Trophoblast cell (in vitro differentiated cells and primary cell): ENCODE measurements at regions not wholly inside any gene's neighbourhood (a gene's known extent, or its start where the extent isn't known, plus 50 kb on each side); places are given as distances from the start of the nearest gene placed in this dataset.

Experiments
- DNase-seq, 2 donors: peaks; one replicate each; pipeline ENCODE4 v3.0.0-alpha.2; 2016
- H2AFZ ChIP-seq: 2 replicates; pipeline ENCODE4 v1.6.1; 2013; ENCODE audit warnings: low read length, moderate library complexity, mild to moderate bottlenecking; ENCODE audit not compliant: insufficient read depth, poor library complexity
- H2AK5ac ChIP-seq: 2 replicates; pipeline ENCODE4 v1.6.1; 2013; ENCODE audit warnings: mild to moderate bottlenecking, low read length
- H2BK120ac ChIP-seq: 2 replicates; pipeline ENCODE4 v1.6.1; 2013; ENCODE audit warnings: low read length, mild to moderate bottlenecking, moderate library complexity; ENCODE audit not compliant: insufficient read depth, poor library complexity
- H2BK12ac ChIP-seq: 2 replicates; pipeline ENCODE4 v1.6.1; 2013; ENCODE audit warnings: mild to moderate bottlenecking, low read length, moderate library complexity
- H2BK5ac ChIP-seq: 2 replicates; pipeline ENCODE4 v1.6.1; 2013; ENCODE audit warnings: low read length, low read depth, moderate library complexity, mild to moderate bottlenecking; ENCODE audit not compliant: poor library complexity
- H3K14ac ChIP-seq: 2 replicates; pipeline ENCODE4 v1.6.1; 2013; ENCODE audit warnings: mild to moderate bottlenecking, low read length
- H3K18ac ChIP-seq: 2 replicates; pipeline ENCODE4 v1.6.1; 2013; ENCODE audit warnings: mild to moderate bottlenecking, low read length
- H3K23ac ChIP-seq: 2 replicates; pipeline ENCODE4 v1.6.1; 2013; ENCODE audit warnings: low read length
- H3K27ac ChIP-seq: 2 replicates; pipeline ENCODE4 v1.5.1; 2013; ENCODE audit warnings: low read depth, mild to moderate bottlenecking, inconsistent platforms, low read length, moderate library complexity
- H3K27me3 ChIP-seq: 2 replicates; pipeline ENCODE4 v1.6.1; 2013; ENCODE audit warnings: inconsistent platforms, mild to moderate bottlenecking, low read length, moderate library complexity; ENCODE audit not compliant: insufficient read depth
- H3K36me3 ChIP-seq, 2 experiments: 1 replicate in 1 of 2; 2 replicates in 1 of 2; pipeline ENCODE4 v1.6.1; 2013; ENCODE audit warnings: low read length in 2 of 2, mild to moderate bottlenecking in 2 of 2, moderate library complexity in 1 of 2; ENCODE audit not compliant: insufficient read depth in 2 of 2, control insufficient read depth in 1 of 2
- H3K4ac ChIP-seq: 2 replicates; pipeline ENCODE4 v1.6.1; 2013; ENCODE audit warnings: low read depth, mild to moderate bottlenecking, low read length, moderate library complexity
- H3K4me1 ChIP-seq, 2 experiments: 1 replicate in 1 of 2; 2 replicates in 1 of 2; pipeline ENCODE4 v1.6.1; 2013; ENCODE audit warnings: low read length in 2 of 2, mild to moderate bottlenecking in 2 of 2, moderate library complexity in 1 of 2; ENCODE audit not compliant: insufficient read depth in 2 of 2, control insufficient read depth in 1 of 2
- H3K4me2 ChIP-seq: 2 replicates; pipeline ENCODE4 v1.6.1; 2013; ENCODE audit warnings: inconsistent platforms, mild to moderate bottlenecking, low read length, moderate library complexity
- H3K4me3 ChIP-seq: 2 replicates; pipeline ENCODE4 v1.5.1; 2013; ENCODE audit warnings: mild to moderate bottlenecking, low read depth, low read length, inconsistent platforms
- H3K79me1 ChIP-seq: one replicate; pipeline ENCODE4 v1.6.1; 2013; ENCODE audit warnings: low read length
- H3K79me2 ChIP-seq: 2 replicates; pipeline ENCODE4 v1.6.1; 2013; ENCODE audit warnings: low read length, mild to moderate bottlenecking; ENCODE audit not compliant: control insufficient read depth, insufficient read depth, poor library complexity
- H3K9ac ChIP-seq: 2 replicates; pipeline ENCODE4 v1.6.1; 2013; ENCODE audit warnings: mild to moderate bottlenecking, low read length
- H3K9me3 ChIP-seq: 2 replicates; pipeline ENCODE4 v1.6.1; 2013; ENCODE audit warnings: low read depth, mild to moderate bottlenecking, control low read depth, inconsistent platforms, low read length; ENCODE audit not compliant: insufficient read depth
- H4K12ac ChIP-seq: 2 replicates; pipeline ENCODE4 v1.6.1; 2013; ENCODE audit warnings: low read depth, mild to moderate bottlenecking, low read length, moderate library complexity
- H4K8ac ChIP-seq: 2 replicates; pipeline ENCODE4 v1.6.1; 2013; ENCODE audit warnings: low read depth, mild to moderate bottlenecking, low read length, moderate library complexity
- H4K91ac ChIP-seq: one replicate; pipeline ENCODE4 v1.6.1; 2013; ENCODE audit warnings: low read depth, mild to moderate bottlenecking, low read length, moderate library complexity
- WGBS: extraction: QIAGEN DNeasy Blood & Tissue Kit; methylation state at CpG from one replicate; pipeline ENCODE4 v1.1.7; 2013; ENCODE audit warnings: missing lambda C conversion rate; ENCODE audit not compliant: insufficient read length, insufficient coverage; ENCODE audit errors: extremely low coverage; 5-methylcytosine and 5-hydroxymethylcytosine counted together

DNA sequence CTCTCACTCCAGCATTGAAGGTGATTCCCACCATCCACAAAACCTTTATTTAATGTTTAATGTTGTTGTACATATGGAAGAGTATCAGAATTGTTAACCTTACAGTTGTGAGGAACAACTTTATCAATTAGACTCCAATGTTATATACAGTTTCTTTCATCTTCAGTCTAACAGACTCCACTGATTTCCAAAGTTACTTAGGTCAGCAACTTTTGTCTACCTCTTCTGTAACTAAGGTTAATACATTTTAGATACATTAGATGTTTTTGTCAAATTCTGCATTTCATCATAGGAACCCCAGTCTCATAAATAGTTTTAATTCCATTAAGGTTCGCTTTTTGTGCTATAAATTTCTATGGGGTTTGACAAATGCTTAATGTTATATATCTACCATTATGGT lies 223.9 kb upstream of the POM121L12 start:
- Histone ChIP-seq H4K91ac (no peak overlapping the region), H2BK120ac (no peak overlapping the region), H3K4me2 (no peak overlapping the region), H3K18ac (no peak overlapping the region), H2BK5ac (no peak overlapping the region), H4K12ac (no peak overlapping the region), H3K4ac (no peak overlapping the region), H3K27me3 (no peaks in the 10 kb centered on the region), H3K36me3 (no peaks in the 10 kb centered on the region), H3K23ac (no peak overlapping the region), H3K4me1 (no peaks in the 10 kb centered on the region), H2BK12ac (no peak overlapping the region), H3K79me2 (no peaks in the 10 kb centered on the region), H4K8ac (no peak overlapping the region), H2AK5ac (no peak overlapping the region), H2AFZ (no peak overlapping the region), H3K14ac (no peak overlapping the region), H3K79me1 (no peaks in the 10 kb centered on the region), H3K27ac (no peak overlapping the region), H3K9ac (no peak overlapping the region), H3K9me3 (no peaks in the 10 kb centered on the region), H3K4me3 (no peak overlapping the region)
- no CpG with 5 or more reads among the region's 1 CpG for WGBS
- DNase-seq: no peak

DNA sequence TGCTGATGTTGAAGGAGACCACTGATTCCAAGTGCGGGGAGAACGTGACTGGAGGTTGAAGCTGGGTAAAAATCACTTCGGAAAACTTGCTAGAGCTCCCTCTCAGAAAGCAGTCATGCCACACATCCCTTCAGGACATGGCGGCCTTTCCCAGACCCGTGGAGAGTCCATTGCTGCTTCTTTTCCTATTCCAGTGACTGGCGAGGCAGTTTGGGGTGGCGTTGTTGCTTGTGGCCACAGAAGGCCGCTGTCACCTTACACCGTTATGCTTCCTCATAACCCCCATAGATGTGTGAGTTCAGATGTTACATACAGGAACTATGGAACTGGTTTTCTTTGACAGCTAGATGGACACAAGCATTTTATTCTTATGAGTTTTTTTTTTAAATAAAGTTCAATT lies 235.6 kb upstream of the POM121L12 start:
- Histone ChIP-seq H3K4me1 (no peaks in the 10 kb centered on the region), H3K9me3 (no peaks in the 10 kb centered on the region), H2BK120ac (no peak overlapping the region), H3K27ac (no peak overlapping the region), H3K23ac (no peak overlapping the region), H3K4me3 (no peak overlapping the region), H3K4ac (no peak overlapping the region), H2AFZ (no peak overlapping the region), H2AK5ac (no peak overlapping the region), H4K12ac (no peak overlapping the region), H3K4me2 (no peak overlapping the region), H2BK12ac (no peak overlapping the region), H2BK5ac (no peak overlapping the region), H3K79me1 (no peaks in the 10 kb centered on the region), H4K91ac (no peak overlapping the region), H3K36me3 (no peaks in the 10 kb centered on the region), H3K9ac (no peak overlapping the region), H3K27me3 (no peaks in the 10 kb centered on the region), H3K14ac (no peak overlapping the region), H3K18ac (no peak overlapping the region), H4K8ac (no peak overlapping the region), H3K79me2 (no peaks in the 10 kb centered on the region)
- WGBS: no CpG with 5 or more reads among the region's 9 CpGs
- DNase-seq: no peak

DNA sequence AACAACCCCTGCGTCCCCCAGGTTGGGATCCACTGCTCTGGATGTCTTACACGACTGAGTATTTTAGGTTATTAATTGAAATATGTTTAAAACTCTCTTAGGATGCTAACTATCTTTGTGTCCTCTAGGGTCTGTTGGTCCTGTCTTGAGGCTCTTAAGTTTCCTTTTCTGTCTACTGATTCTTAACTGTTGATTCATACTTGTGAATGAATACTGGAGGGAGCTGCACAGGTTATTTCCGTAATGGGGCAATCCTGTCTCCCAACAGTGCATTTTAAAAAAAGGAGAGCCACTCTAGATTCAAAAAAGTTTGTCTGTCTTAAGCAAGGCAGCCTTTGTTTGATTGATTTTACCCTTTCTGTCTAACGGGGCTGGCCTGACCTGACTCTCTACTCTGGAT lies 237.6 kb upstream of the POM121L12 start:
- no peaks in the 10 kb centered on the region for H3K4me1 ChIP-seq
- H3K14ac ChIP-seq: no peak overlapping the region
- no peak overlapping the region for H3K9ac ChIP-seq
- H3K27ac ChIP-seq: no peak overlapping the region
- H3K79me1 ChIP-seq: no peaks in the 10 kb centered on the region
- H2BK12ac ChIP-seq: no peak overlapping the region
- no peak overlapping the region for H2BK120ac ChIP-seq
- H2BK5ac ChIP-seq: no peak overlapping the region
- peak in 1 of 2 donors; percentile 20 for DNase-seq
- no peak overlapping the region for H3K23ac ChIP-seq
- no peaks in the 10 kb centered on the region for H3K36me3 ChIP-seq
- H4K8ac ChIP-seq: no peak overlapping the region
- H2AFZ ChIP-seq: no peak overlapping the region
- H3K4ac ChIP-seq: no peak overlapping the region
- H4K91ac ChIP-seq: no peak overlapping the region
- no CpG with 5 or more reads among the region's 4 CpGs for WGBS
- H2AK5ac ChIP-seq: no peak overlapping the region
- no peaks in the 10 kb centered on the region for H3K79me2 ChIP-seq
- H3K18ac ChIP-seq: no peak overlapping the region
- H3K9me3 ChIP-seq: no peaks in the 10 kb centered on the region
- no peak overlapping the region for H4K12ac ChIP-seq
- no peak overlapping the region for H3K4me2 ChIP-seq
- no peak overlapping the region for H3K4me3 ChIP-seq
- no peaks in the 10 kb centered on the region for H3K27me3 ChIP-seq

- no peak overlapping the region for H3K9ac ChIP-seq
- WGBS: no CpG with 5 or more reads among the region's 1 CpG
- H4K8ac ChIP-seq: no peak overlapping the region
- H4K91ac ChIP-seq: no peak overlapping the region
- no peak overlapping the region for H2BK5ac ChIP-seq
- H3K4me3 ChIP-seq: no peak overlapping the region
- no peak overlapping the region for H3K4me2 ChIP-seq
- no peak for DNase-seq
- H2BK120ac ChIP-seq: no peak overlapping the region
- H3K18ac ChIP-seq: no peak overlapping the region
- H2AK5ac ChIP-seq: no peak overlapping the region
- H3K79me2 ChIP-seq: no peaks in the 10 kb centered on the region
- no peaks in the 10 kb centered on the region for H3K4me1 ChIP-seq
- H3K9me3 ChIP-seq: no peaks in the 10 kb centered on the region
- no peak overlapping the region for H2BK12ac ChIP-seq
- H3K79me1 ChIP-seq: no peaks in the 10 kb centered on the region
- no peak overlapping the region for H3K4ac ChIP-seq
- H4K12ac ChIP-seq: no peak overlapping the region
- no peak overlapping the region for H3K14ac ChIP-seq
- H2AFZ ChIP-seq: no peak overlapping the region
- H3K23ac ChIP-seq: no peak overlapping the region
- H3K27me3 ChIP-seq: no peaks in the 10 kb centered on the region
- no peaks in the 10 kb centered on the region for H3K36me3 ChIP-seq
- H3K27ac ChIP-seq: no peak overlapping the region
Observed at GRCh38 chr7:52794621-52795020, 240.8 kb upstream of the POM121L12 start.
